ENCODE measurements at regions not wholly inside any gene's neighbourhood (a gene's known extent, or its start where the extent isn't known, plus 50 kb on each side); places are given as distances from the start of the nearest gene placed in this dataset.

DNA sequence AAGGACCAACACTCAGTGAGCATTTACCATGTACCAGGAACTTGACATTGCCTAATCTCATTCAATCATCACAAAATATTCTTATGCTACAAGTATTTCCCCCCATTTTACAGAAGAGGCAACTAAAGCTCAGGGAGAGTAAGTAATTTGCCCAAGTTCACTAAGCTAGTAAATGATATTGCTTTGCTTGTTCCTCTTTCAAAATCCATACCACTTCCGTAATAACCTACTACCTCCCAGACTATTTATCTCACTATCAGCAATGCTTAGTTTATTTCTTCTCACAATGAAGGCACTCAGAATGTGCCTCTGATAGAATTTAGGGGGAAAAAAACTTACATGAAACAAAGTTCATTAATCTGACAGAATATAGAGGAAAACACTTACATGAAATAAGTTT, 1070.9 kb upstream of the FANCL start:
- ATAC-seq (no peak), DNase-seq (ENCODE audit: low spot score in 2 of 2) (no peak)
- Mint-ChIP-seq H3K36me3 (no peaks in the 10 kb centered on the region), H3K9me3 (no peaks in the 10 kb centered on the region), H3K27ac (no peak overlapping the region)

DNA sequence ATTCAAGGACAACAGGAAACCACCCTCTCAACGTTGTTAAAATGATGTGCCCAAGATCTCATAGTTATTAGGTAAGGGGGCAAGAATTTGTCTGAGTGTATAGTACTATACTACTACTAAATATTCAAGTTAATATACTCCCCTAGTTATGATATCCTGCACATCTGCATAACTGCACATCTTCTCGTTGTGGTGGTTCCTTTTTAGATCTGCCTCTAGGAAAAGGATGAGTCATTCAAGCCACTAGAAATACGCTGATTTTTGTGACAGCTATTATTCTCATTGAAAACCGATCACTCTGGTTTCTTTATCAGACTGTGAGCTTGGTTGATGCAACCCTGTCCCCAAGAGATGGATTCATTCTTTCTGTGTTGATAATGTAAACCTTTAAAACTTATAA, 1067.0 kb upstream of the FANCL start:
- ATAC-seq (no peak), DNase-seq (ENCODE audit: low spot score in 2 of 2) (no peak)
- no peaks in the 10 kb centered on the region for H3K9me3 Mint-ChIP-seq
- no peak overlapping the region for H3K27ac Mint-ChIP-seq
- no peaks in the 10 kb centered on the region for H3K36me3 Mint-ChIP-seq

DNA sequence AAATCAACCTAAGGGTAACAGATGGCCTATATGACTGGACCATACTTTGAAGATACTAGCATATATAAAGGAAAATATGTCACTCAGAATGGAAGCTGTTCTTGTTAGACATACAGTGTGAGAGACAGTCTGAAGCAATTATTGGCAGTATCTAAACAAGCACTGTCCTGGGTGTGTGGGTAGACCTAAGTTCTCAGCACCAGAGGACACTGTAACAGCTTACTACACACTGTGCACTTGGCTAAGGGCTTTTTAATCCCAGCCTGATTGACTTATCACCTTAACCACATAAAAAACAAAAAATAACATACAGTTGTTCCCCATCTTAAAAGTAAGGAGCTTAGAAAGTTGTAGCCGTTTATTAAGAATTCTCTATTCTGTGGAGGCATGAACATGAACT, 1066.1 kb upstream of the FANCL start:
- ATAC-seq (no peak), DNase-seq (ENCODE audit: low spot score in 2 of 2) (no peak)
- H3K27ac Mint-ChIP-seq, result no peak overlapping the region
- H3K9me3 Mint-ChIP-seq, result no peaks in the 10 kb centered on the region
- H3K36me3 Mint-ChIP-seq, result no peaks in the 10 kb centered on the region

DNA sequence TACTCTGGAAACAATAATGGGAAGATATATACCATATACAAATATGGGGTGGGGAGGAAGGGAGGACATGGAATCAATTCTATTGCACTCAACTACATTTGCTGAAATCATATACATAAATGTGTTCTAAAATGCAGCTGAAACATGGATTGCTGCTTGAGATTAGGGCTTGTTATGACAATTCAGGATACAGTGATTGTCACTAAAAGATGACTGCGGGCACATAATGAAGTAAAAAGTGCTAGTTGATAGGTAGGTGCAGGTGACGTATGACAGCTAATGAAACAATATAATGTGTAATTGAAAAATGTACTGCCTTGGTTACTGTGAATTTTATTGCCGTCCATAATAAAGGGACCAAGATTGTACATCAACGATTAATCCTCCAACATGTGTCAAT, 1062.1 kb upstream of the FANCL start:
- ATAC-seq, result no peak
- H3K9me3 Mint-ChIP-seq, result no peaks in the 10 kb centered on the region
- H3K27ac Mint-ChIP-seq, result no peak overlapping the region
- H3K36me3 Mint-ChIP-seq, result no peaks in the 10 kb centered on the region
- DNase-seq (ENCODE audit: low spot score in 2 of 2), result no peak

DNA sequence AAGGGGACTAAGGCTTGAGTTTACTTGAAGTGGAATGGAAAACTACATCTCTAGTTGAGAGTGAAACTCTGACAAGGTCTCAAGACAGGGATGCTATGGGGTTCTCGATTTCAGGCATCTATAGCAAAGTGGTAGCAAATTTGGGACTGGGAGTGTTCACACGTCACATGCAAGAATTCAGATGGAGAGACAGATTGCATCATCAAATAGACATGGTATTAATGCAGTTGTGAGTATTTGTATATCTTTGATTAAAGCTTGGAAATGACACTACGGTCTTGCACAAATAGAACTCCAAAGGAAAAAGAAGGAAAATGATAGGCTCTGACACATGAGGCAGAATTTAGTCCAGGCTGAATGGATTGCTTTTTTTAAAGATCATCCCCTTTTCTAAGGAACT, 1061.6 kb upstream of the FANCL start:
- no peak overlapping the region for H3K27ac Mint-ChIP-seq
- no peaks in the 10 kb centered on the region for H3K36me3 Mint-ChIP-seq
- ATAC-seq (no peak), DNase-seq (ENCODE audit: low spot score in 2 of 2) (no peak)
- no peaks in the 10 kb centered on the region for H3K9me3 Mint-ChIP-seq

DNA sequence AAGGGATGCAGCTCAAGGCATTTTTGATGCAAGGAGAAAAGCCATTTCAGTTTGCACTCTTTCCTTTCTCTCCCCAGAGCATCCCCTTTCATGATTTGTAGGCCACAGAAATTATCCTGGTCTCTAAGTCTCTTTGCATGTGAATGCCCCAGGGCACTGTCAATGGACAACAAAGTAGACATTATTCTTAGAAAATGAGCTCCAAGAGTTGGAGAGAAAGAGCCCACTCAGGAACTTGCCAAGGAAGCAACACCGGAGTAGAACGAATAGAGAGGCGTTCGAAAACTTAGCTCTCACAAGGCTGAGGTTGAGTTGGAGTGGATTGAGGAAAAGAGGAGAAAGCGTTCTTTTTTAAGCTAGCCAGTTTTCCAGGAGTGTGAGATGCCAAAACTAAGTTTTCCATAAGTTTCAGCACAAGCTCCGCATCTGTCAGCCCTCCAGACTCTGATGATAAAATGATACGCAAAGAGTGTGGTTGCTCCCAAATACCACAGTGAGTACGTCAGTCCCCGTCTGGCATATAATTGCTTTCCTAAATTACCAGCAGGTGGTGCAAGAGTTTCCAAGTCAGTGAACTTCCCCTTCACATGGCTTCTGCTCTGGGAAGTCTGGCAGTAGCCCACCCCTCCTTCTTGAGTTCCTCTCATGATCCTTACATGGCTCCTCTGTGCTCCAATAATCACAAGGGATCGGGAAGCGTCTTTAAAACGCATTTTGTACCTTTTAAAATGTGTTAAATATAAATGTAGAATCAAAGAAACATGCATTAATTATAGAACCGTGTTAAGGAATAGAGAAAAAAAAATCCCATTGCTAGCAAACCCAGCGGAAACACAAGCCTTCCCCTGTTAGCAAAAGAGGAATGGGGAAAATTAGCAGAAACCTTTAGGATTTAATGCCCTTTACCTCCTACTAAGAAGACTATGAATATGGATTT, 1060.6 kb upstream of the FANCL start:
- ATAC-seq (peak; percentile 33 to 67), DNase-seq (ENCODE audit: low spot score in 2 of 2) (peak in 1 of 2 donors; percentile 5)
- Mint-ChIP-seq H3K9me3 (no peaks in the 10 kb centered on the region), H3K27ac (no peak overlapping the region), H3K36me3 (no peaks in the 10 kb centered on the region)

DNA sequence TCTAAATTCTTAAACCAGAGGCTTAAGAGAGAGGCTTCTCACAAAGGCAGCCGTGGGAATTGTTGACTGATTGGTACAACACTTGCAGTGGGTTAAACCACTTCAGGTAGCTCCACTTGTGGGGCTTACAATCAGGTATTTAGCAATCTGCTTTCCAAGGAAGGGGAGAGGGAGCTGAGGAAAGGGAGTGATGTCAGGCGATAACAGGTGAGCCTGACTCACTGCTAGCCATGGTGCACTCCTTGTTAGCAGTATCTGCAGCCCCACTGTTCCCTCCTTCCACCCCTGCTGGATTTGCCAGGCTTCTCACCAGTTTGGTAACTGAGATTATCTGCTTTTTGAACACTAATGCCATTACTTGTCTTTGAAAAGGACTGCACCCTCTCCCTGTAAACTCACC, 1056.7 kb upstream of the FANCL start:
- H3K36me3 Mint-ChIP-seq, result no peaks in the 10 kb centered on the region
- no peaks in the 10 kb centered on the region for H3K9me3 Mint-ChIP-seq
- H3K27ac Mint-ChIP-seq, result no peak overlapping the region
- ATAC-seq, result no peak
- DNase-seq (ENCODE audit: low spot score in 2 of 2), result no peak

DNA sequence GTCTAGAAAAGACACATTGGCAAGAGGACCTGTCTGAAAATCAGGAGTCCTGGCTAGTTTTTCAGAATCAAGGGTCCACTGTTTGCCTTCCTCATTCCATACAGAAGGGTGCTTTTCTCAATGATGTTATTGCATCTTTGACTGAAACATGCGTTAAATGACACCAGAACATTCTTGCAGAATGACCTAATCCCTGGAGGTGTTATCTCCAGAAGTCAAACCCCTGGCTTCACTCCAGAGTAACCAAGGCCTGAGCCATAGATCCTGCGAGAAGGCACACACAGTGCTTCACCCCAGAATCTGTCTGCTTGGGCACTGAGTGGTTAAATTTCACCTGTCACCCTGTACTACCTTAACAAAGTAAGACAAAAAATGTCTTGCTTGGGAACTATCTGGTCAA, 1055.2 kb upstream of the FANCL start:
- no peak overlapping the region for H3K27ac Mint-ChIP-seq
- ATAC-seq, result no peak
- DNase-seq (ENCODE audit: low spot score in 2 of 2), result no peak
- no peaks in the 10 kb centered on the region for H3K36me3 Mint-ChIP-seq
- H3K9me3 Mint-ChIP-seq, result no peaks in the 10 kb centered on the region

DNA sequence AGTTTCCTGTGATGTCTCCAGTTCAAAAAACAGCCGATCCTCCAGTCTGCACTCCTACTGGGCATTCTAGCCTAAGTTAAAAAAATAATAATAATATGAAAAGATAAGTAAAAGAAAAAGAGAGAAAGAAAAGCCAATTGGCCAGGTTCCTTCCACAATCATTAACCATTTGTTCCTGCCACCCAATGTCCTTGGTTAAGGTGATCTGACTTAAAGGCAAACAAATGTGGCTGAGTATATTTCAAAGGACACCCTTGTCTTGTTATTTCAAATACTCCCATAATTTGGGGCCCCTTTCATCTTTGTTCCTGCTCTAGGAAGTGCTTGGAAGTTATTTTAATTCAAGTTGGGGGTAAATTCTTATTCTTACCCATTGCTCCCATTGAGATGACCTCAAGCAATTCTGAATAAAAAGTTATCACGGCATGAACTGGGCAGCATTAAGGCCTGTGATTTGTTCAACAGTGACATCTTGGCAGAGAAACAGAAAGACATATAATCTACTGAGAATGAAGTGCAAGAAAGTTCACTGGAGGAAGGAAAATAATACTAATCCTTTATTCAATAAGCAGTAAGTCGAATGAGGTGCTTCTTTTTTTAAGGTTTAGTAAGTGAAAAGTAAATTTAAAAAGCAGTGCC, 1054.5 kb upstream of the FANCL start:
- H3K9me3 Mint-ChIP-seq, result no peaks in the 10 kb centered on the region
- no peaks in the 10 kb centered on the region for H3K36me3 Mint-ChIP-seq
- no peak overlapping the region for H3K27ac Mint-ChIP-seq
- no peak for DNase-seq (ENCODE audit: low spot score in 2 of 2)
- ATAC-seq, result no peak

DNA sequence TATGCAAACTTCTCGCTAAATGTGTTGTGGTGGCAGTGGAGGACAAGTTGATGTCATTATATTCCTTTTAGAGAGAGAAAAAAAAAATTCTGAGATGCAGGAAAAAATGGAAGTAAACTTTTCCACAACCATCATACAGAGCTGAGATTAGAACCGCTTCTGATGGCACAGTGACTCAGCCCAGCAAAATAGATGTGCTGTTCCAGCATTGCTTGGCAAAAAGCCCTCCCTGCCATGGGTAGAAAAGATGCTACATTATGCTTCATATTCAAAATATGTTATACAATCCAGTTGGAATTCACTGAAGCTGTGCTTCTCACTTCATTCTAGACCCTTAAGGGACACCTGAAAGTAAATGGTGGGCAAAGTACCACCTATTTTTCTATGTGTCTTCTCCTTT, 1047.6 kb upstream of the FANCL start:
- no peaks in the 10 kb centered on the region for H3K9me3 Mint-ChIP-seq
- ATAC-seq, result no peak
- no peak for DNase-seq (ENCODE audit: low spot score in 2 of 2)
- H3K36me3 Mint-ChIP-seq, result no peaks in the 10 kb centered on the region
- no peak overlapping the region for H3K27ac Mint-ChIP-seq

DNA sequence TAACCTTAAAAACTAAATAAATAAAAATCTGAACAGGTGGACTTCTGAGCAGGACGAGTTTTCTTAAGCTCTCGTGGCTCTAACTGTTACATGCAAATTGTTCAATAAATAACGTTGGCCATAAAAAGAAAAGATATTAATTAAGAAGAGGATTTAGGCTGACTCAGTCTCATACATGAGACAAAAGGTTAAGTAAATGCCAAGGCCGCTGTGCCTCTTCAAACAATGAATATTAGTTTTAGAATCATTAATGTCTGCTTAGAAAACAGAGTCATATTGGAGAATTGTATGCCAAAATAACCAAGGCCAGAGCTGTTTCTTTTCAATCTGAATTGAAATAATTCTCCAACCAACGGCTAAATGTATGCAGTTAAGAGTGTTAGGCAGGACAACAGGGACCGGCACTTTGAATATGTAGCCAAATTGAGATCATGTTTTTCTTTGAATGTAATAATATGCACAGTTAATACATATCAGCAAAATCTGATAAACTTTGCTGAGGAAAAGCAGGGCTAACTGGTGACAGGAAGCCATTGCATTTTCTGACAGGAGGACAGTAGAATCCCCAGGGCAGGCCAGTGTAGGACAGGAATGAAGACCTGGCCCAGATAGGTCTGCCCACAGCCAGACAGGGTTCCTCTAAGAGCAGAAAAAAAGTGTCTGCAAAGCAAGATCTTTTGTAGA, 1041.4 kb upstream of the FANCL start:
- no peaks in the 10 kb centered on the region for H3K9me3 Mint-ChIP-seq
- no peaks in the 10 kb centered on the region for H3K36me3 Mint-ChIP-seq
- DNase-seq (ENCODE audit: low spot score in 2 of 2), result no peak
- H3K27ac Mint-ChIP-seq, result no peak overlapping the region
- no peak for ATAC-seq

DNA sequence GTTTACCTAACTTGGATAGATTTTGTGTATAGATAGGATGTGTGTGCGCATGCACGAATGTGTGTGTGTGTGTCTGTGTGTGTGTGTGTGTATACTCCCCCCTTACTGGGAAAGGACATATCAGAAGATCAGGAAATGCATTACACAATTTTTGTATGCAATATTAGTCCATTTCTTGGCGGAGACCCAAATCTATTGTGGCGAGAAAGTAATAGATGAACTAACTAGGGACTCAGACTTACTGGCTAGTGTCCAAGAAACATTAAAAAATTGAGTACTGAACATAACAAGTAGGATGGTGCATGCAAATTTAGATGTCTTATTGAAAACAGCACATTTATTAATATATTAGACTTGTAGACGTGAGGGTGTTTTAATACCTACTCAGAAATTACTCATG, 1036.5 kb upstream of the FANCL start:
- Mint-ChIP-seq H3K36me3 (no peaks in the 10 kb centered on the region), H3K27ac (no peak overlapping the region)
- ATAC-seq, result no peak

DNA sequence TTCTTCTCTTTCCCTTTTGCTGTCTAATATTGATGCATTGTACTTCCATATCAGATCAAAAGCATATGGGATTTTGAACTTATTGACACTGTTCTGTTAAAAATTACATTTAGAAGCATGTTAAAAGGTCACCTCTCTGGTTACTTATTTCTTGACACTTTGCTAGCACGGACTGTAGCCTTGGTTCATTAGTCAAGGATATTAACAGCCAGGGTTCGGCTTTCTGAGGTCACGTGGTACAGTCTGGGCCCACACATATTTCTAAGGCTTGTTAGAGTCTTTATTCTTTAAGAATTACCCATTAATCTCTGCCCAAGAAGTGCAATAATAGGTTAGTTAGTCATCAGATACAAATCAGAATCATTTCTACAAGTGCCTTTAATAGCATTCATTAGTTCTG, 1035.8 kb upstream of the FANCL start:
- no peak for ATAC-seq
- Mint-ChIP-seq H3K9me3 (peaks cover 0 to 8% of the 10 kb centered on the region in 2 donors), H3K27ac (no peak overlapping the region), H3K36me3 (no peaks in the 10 kb centered on the region)
- no peak for DNase-seq (ENCODE audit: low spot score in 2 of 2)

More for the DNA sequence above, 1036.5 kb upstream of the FANCL start:
- no peak for DNase-seq (ENCODE audit: low spot score in 2 of 2)
- H3K9me3 Mint-ChIP-seq, result peaks cover 0 to 8% of the 10 kb centered on the region in 2 donors

DNA sequence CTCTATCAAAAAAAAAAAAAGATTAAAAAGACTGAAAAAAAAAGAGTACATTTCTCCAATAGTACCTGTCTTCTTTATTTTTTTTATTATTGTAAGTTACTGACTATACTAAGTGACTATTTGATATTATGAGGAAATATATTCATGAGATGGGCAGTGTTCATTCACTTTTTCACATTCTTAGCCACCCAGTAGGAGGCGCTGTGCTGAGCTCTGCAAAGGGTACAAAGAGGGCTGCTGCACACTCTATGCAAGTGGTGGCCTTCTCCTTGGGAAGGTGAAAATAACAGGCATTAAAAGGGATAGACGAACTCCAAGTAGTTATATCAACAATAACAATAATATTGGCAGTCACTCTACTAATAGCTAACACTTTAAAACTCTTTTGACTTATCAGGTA, 1034.9 kb upstream of the FANCL start:
- Mint-ChIP-seq H3K9me3 (peaks cover 0 to 8% of the 10 kb centered on the region in 2 donors), H3K36me3 (no peaks in the 10 kb centered on the region), H3K27ac (no peak overlapping the region)
- ATAC-seq (no peak), DNase-seq (ENCODE audit: low spot score in 2 of 2) (peak in 1 of 2 donors; percentile 3)

DNA sequence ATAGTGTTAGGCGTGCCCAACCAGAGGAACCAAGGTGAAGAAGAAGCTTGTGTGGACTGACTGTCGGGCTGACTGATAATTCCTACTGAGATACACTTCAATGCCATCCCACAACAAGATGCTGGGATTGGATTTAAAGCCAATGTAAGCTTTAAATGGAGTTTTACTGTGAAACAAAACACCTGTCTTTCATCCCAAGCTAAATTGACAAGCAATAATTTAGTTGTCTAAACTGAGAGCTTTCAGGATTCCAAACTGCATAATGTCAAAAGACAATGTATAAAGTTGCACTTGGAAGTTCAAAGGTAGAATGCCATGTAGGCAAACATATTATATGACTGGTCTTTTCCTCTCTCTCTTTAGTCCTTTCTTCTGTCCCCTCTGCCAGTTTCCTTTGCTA, 1025.3 kb upstream of the FANCL start:
- Mint-ChIP-seq H3K36me3 (no peaks in the 10 kb centered on the region), H3K9me3 (peaks cover 0 to 7% of the 10 kb centered on the region in 2 donors), H3K27ac (no peak overlapping the region)
- ATAC-seq (no peak), DNase-seq (ENCODE audit: low spot score in 2 of 2) (no peak)

DNA sequence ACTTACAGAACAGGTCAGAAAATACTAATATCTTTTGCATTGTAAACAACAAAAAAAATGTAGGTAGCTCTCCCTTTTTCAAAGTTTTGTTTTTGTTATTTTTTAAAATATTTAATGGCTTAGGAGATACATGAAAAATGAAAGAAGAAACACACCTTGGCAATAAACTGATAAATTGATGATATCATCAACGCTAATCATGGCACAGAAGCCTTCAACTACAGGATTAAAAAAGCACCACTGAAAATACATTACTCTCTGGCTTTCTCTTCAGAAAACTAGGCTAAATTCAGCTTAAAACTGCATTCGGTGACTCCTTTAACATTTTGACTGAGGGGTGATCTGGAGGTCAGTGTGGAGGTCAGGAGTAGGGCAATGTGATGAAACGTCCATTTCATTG, 1018.8 kb upstream of the FANCL start:
- no peak for ATAC-seq
- Mint-ChIP-seq H3K9me3 (peaks cover 0 to 9% of the 10 kb centered on the region in 2 donors), H3K36me3 (no peaks in the 10 kb centered on the region)

DNA sequence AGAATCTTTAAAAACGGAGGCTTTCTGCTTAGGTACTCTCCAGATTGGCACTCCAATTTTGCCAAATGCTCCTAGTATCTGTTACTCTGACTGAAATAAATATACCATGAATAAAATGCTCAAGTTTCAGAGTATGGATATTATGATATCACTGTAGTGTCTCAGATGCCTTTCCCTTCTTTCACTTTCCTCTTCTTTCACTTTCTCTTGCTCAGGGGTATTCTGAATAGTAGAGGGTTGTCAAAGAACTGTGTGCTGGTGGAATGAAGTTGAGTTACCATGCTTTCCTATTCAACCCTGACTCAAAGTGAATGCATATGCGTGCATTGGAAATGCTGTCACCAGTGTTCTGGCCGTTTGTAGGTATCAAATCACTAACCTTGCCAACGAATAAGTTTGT, 1015.2 kb upstream of the FANCL start:
- Mint-ChIP-seq H3K36me3 (no peaks in the 10 kb centered on the region), H3K9me3 (peaks cover 0 to under 1% of the 10 kb centered on the region in 2 donors), H3K27ac (no peak overlapping the region)
- DNase-seq (ENCODE audit: low spot score in 2 of 2) (no peak), ATAC-seq (no peak)

More for the DNA sequence above, 1018.8 kb upstream of the FANCL start:
- DNase-seq (ENCODE audit: low spot score in 2 of 2), result no peak
- no peak overlapping the region for H3K27ac Mint-ChIP-seq
